B cell (primary cell): ENCODE measurements at regions not wholly inside any gene's neighbourhood (a gene's known extent, or its start where the extent isn't known, plus 50 kb on each side); places are given as distances from the start of the nearest gene placed in this dataset.

Experiments
- ATAC-seq: fragments of 200-7000 bp; cut with Tn5 transposase; one replicate; pipeline ENCODE4 v1.10.0; 2021; ENCODE audit warnings: low read depth, mild to moderate bottlenecking, moderate number of reproducible peaks, moderate library complexity
- CTCF ChIA-PET: fragments of 350-600 bp; sonication (Branson Sonifier 250); formaldehyde crosslinking; loops from one replicate; lab custom pipeline; 2021; ENCODE audit warnings: antibody characterized with exemption, inconsistent platforms; lab: Charles Lee
- POLR2A ChIA-PET: fragments of 350-600 bp; sonication (Branson Sonifier 250); formaldehyde crosslinking; loops from one replicate; lab custom pipeline; 2021; ENCODE audit warnings: antibody characterized with exemption; lab: Charles Lee
- DNase-seq: peaks from one replicate; pipeline ENCODE4 v3.0.0; 2013
- H2AFZ ChIP-seq: 2 replicates; pipeline ENCODE4 v1.6.1; 2012; ENCODE audit warnings: mild to moderate bottlenecking, low read depth, low read length; ENCODE audit not compliant: insufficient read depth, poor library complexity, severe bottlenecking
- H3K27ac ChIP-seq, 2 donors: 1 replicate in 1 of 2; 2 replicates in 1 of 2; pipeline ENCODE4 v1.5.1; 2012 to 2013; ENCODE audit warnings: low read length in 2 of 2, mild to moderate bottlenecking in 2 of 2, moderate library complexity in 1 of 2
- H3K27me3 ChIP-seq, 4 experiments: fragments of 200-600 bp in 1 of 4; sonication (generic) in 1 of 4; replicated peaks in 1 of 4; 1 replicate in 2 of 4; 2 replicates in 2 of 4; pipeline versions ENCODE4 v1.6.1 to v1.7.0; 2013 to 2016; ENCODE audit warnings: low read length in 3 of 4, mild to moderate bottlenecking in 2 of 4, mixed read lengths in 1 of 4, moderate library complexity in 1 of 4; ENCODE audit not compliant: insufficient read depth in 4 of 4, control insufficient read depth in 3 of 4; ENCODE audit errors: control extremely low read depth in 1 of 4
- H3K36me3 ChIP-seq, 2 experiments: replicated peaks in 1 of 2; 1 replicate in 1 of 2; 2 replicates in 1 of 2; pipeline versions ENCODE4 v1.6.1 to v1.7.1; 2013; ENCODE audit warnings: low read length in 1 of 2; ENCODE audit not compliant: insufficient read depth in 2 of 2, control insufficient read depth in 1 of 2; ENCODE audit errors: control extremely low read depth in 1 of 2, extremely low read depth in 1 of 2
- H3K4me1 ChIP-seq, 2 donors: fragments of 200-600 bp in 1 of 2; sonication (generic) in 1 of 2; 1 replicate in 1 of 2; 2 replicates in 1 of 2; pipeline versions ENCODE4 v1.5.1 to v1.6.1; 2013 to 2017; ENCODE audit warnings: low read length in 2 of 2; ENCODE audit not compliant: control insufficient read depth in 2 of 2, insufficient read depth in 2 of 2
- H3K4me2 ChIP-seq: replicated peaks from 2 replicates; pipeline ENCODE3; 2012; ENCODE audit warnings: mild to moderate bottlenecking, low read depth, low read length; ENCODE audit not compliant: poor library complexity, severe bottlenecking
- H3K4me3 ChIP-seq, 5 experiments: fragments of 200-600 bp in 1 of 5; sonication (generic) in 1 of 5; 1 replicate in 3 of 5; 2 replicates in 2 of 5; pipeline versions ENCODE4 v1.5.1 to v1.7.0; 2011 to 2016; ENCODE audit warnings: low read length in 4 of 5, mild to moderate bottlenecking in 4 of 5, low read depth in 2 of 5, control low read depth in 1 of 5, moderate library complexity in 1 of 5; ENCODE audit not compliant: insufficient read depth in 1 of 5; ENCODE audit errors: control extremely low read depth in 1 of 5, extremely low read depth in 1 of 5
- H3K79me2 ChIP-seq: fragments of 200-600 bp; sonication (generic); one replicate; pipeline ENCODE4 v1.6.0; 2016; ENCODE audit warnings: low read length; ENCODE audit not compliant: control insufficient read depth, insufficient read depth
- H3K9ac ChIP-seq: fragments of 200-600 bp; sonication (generic); 2 replicates; pipeline ENCODE4 v1.6.1; 2017; ENCODE audit warnings: mild to moderate bottlenecking, low read length, moderate library complexity
- H3K9me3 ChIP-seq, 3 donors: one replicate each; pipeline versions ENCODE4 v1.6.1 to v1.7.1; 2013; ENCODE audit warnings: low read length in 2 of 3; ENCODE audit not compliant: control insufficient read depth in 2 of 3, insufficient read depth in 1 of 3; ENCODE audit errors: control extremely low read depth in 1 of 3
- H4K20me1 ChIP-seq: 2 replicates; pipeline ENCODE4 v1.6.0; 2012; ENCODE audit warnings: mild to moderate bottlenecking, low read length; ENCODE audit not compliant: insufficient read depth, control insufficient read depth, poor library complexity, severe bottlenecking
- H3K27ac Mint-ChIP-seq: one replicate; pipeline ENCODE4 v1.8.0; 2021; ENCODE audit warnings: mixed read lengths
- H3K27me3 Mint-ChIP-seq: one replicate; pipeline ENCODE4 v1.8.0; 2021; ENCODE audit warnings: mixed read lengths
- H3K4me1 Mint-ChIP-seq: one replicate; pipeline ENCODE4 v1.8.0; 2021; ENCODE audit warnings: mixed read lengths
- H3K4me3 Mint-ChIP-seq: one replicate; pipeline ENCODE4 v1.8.0; 2021; ENCODE audit warnings: mixed read lengths
- H3K9me3 Mint-ChIP-seq: one replicate; pipeline ENCODE4 v1.8.0; 2022; ENCODE audit warnings: mixed read lengths; ENCODE audit not compliant: insufficient read depth
- EZH2 ChIP-seq: IDR thresholded peaks from 2 replicates; pipeline ENCODE4 v1.6.1; 2012; ENCODE audit warnings: borderline replicate concordance, low read depth, mild to moderate bottlenecking, moderate library complexity, low read length; ENCODE audit not compliant: insufficient read depth, poor library complexity, severe bottlenecking
- WGBS: methylation state at CpG from one replicate; pipeline ENCODE4 v1.1.5; 2013; ENCODE audit warnings: missing lambda C conversion rate; ENCODE audit not compliant: insufficient coverage; 5-methylcytosine and 5-hydroxymethylcytosine counted together
- intact Hi-C: fragments of 100-400 bp; cut with micrococcal nuclease; formaldehyde crosslinking; loops from one replicate; pipeline ENCODE4 v1.10.0; 2022
- TF ChIP-seq, protein P1 (sequence below): fragments of 200-600 bp; IDR thresholded peaks from one replicate; pipeline ENCODE4 v1.8.0; 2022; ENCODE audit warnings: antibody characterized with exemption, mild to moderate bottlenecking

- no peak overlapping the region for H3K27ac Mint-ChIP-seq
- no peaks in the 10 kb centered on the region for H4K20me1 ChIP-seq
- CTCF ChIA-PET = no interaction called here
- H3K27ac ChIP-seq = no peak overlapping the region
- H3K36me3 ChIP-seq = no peaks in the 10 kb centered on the region
- no peak overlapping the region for H3K4me3 Mint-ChIP-seq
- no peak for TF ChIP-seq EZH2
- TF ChIP-seq, protein P1, sequence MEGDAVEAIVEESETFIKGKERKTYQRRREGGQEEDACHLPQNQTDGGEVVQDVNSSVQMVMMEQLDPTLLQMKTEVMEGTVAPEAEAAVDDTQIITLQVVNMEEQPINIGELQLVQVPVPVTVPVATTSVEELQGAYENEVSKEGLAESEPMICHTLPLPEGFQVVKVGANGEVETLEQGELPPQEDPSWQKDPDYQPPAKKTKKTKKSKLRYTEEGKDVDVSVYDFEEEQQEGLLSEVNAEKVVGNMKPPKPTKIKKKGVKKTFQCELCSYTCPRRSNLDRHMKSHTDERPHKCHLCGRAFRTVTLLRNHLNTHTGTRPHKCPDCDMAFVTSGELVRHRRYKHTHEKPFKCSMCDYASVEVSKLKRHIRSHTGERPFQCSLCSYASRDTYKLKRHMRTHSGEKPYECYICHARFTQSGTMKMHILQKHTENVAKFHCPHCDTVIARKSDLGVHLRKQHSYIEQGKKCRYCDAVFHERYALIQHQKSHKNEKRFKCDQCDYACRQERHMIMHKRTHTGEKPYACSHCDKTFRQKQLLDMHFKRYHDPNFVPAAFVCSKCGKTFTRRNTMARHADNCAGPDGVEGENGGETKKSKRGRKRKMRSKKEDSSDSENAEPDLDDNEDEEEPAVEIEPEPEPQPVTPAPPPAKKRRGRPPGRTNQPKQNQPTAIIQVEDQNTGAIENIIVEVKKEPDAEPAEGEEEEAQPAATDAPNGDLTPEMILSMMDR = no peak
- no peak overlapping the region for H3K4me2 ChIP-seq
- no peaks in the 10 kb centered on the region for H3K27me3 ChIP-seq
- intact Hi-C loops = no loop called here
- POLR2A ChIA-PET = no interaction called here
- H3K9me3 ChIP-seq = peaks cover 0 to 8% (median 0%) of the 10 kb centered on the region in 3 donors
- DNase-seq (no peak), ATAC-seq (no peak)
- peaks cover 9% of the 10 kb centered on the region for H3K27me3 Mint-ChIP-seq
- H3K79me2 ChIP-seq = no peaks in the 10 kb centered on the region
- H3K9me3 Mint-ChIP-seq = no peaks in the 10 kb centered on the region
- 61% methylated on average over 3 of the region's 6 CpGs for WGBS
- no peak overlapping the region for H3K9ac ChIP-seq
- H3K4me1 ChIP-seq = no peaks in the 10 kb centered on the region
- no peaks in the 10 kb centered on the region for H3K4me1 Mint-ChIP-seq
- no peak overlapping the region for H3K4me3 ChIP-seq
- no peak overlapping the region for H2AFZ ChIP-seq
Observed at GRCh38 chr2:23235736-23236135, 149.2 kb upstream of the KLHL29 start.

GRCh38 chr2:23237147-23237546 lies 147.8 kb upstream of the KLHL29 start:
- Histone ChIP-seq H2AFZ (no peak overlapping the region), H3K4me3 (no peak overlapping the region), H3K27ac (no peak overlapping the region), H3K9me3 (peaks cover 0 to 6% (median 0%) of the 10 kb centered on the region in 3 donors), H3K79me2 (no peaks in the 10 kb centered on the region), H3K4me1 (no peaks in the 10 kb centered on the region), H4K20me1 (no peaks in the 10 kb centered on the region), H3K9ac (no peak overlapping the region), H3K36me3 (no peaks in the 10 kb centered on the region), H3K4me2 (no peak overlapping the region), H3K27me3 (no peaks in the 10 kb centered on the region)
- Mint-ChIP-seq H3K27me3 (peaks cover 12% of the 10 kb centered on the region), H3K4me1 (no peaks in the 10 kb centered on the region), H3K27ac (no peak overlapping the region), H3K4me3 (no peak overlapping the region), H3K9me3 (no peaks in the 10 kb centered on the region)
- 98% methylated on average over 6 of the region's 7 CpGs for WGBS
- DNase-seq (no peak), ATAC-seq (no peak)
- POLR2A ChIA-PET = no interaction called here
- intact Hi-C loops = no loop called here
- CTCF ChIA-PET = no interaction called here
- TF ChIP-seq, protein P1 = no peak
- TF ChIP-seq EZH2 = no peak
